Peyer's patch (tissue), 4 donors: ENCODE measurements at regions not wholly inside any gene's neighbourhood (a gene's known extent, or its start where the extent isn't known, plus 50 kb on each side); places are given as distances from the start of the nearest gene placed in this dataset.
"Not testable (repeated sequence)": the region's sequence is repeated elsewhere in the genome, so short reads cannot be mapped to it uniquely, and the experiment has no call there.

Experiments used
- CTCF ChIP-seq, 6 experiments: fragments of 450-650 bp in 4 of 6; fragments of 200-600 bp in 2 of 6; sonication (generic) in 1 of 6; IDR thresholded peaks; one replicate each; pipeline ENCODE4 v1.5.1; 2017 to 2019; ENCODE audit warnings: antibody characterized with exemption in 6 of 6, mild to moderate bottlenecking in 3 of 6, moderate library complexity in 1 of 6
- POLR2A ChIP-seq, 2 donors: fragments of 450-650 bp; IDR thresholded peaks; one replicate each; pipeline ENCODE4 v1.5.1; 2017; ENCODE audit warnings: antibody characterized with exemption in 2 of 2, mild to moderate bottlenecking in 2 of 2, moderate library complexity in 2 of 2

GRCh38 chr21:9040406-9040805 lies 1481.0 kb upstream of the TPTE start:
- not testable (repeated sequence) for TF ChIP-seq POLR2A, CTCF (IDR thresholded peaks at IDR 0.05)
